Neural progenitor cell (in vitro differentiated cells): ENCODE measurements at regions not wholly inside any gene's neighbourhood (a gene's known extent, or its start where the extent isn't known, plus 50 kb on each side); places are given as distances from the start of the nearest gene placed in this dataset.

Experiments used
- DNase-seq: peaks from one replicate; pipeline ENCODE4 v3.0.0-alpha.2; 2016; ENCODE audit warnings: low spot score
- H2AFZ ChIP-seq: fragments of 200-600 bp; sonication (generic); replicated peaks from 2 replicates; pipeline ENCODE4 v1.6.1; 2016; ENCODE audit warnings: antibody characterized with exemption
- H3F3A ChIP-seq: fragments of 200-600 bp; sonication (generic); 2 replicates; pipeline ENCODE4 v1.6.1; 2016; ENCODE audit warnings: antibody characterized with exemption, low read depth
- H3K27ac ChIP-seq: fragments of 200-600 bp; sonication (generic); 2 replicates; pipeline ENCODE4 v1.5.1; 2016; ENCODE audit warnings: mild to moderate bottlenecking
- H3K27me3 ChIP-seq: fragments of 200-600 bp; sonication (generic); 2 replicates; pipeline ENCODE4 v1.6.1; 2016; ENCODE audit warnings: mild to moderate bottlenecking, moderate library complexity
- H3K36me3 ChIP-seq: fragments of 200-600 bp; sonication (generic); 2 replicates; pipeline ENCODE4 v1.5.1; 2016
- H3K4me1 ChIP-seq: fragments of 200-600 bp; sonication (generic); 2 replicates; pipeline ENCODE4 v1.6.1; 2016; ENCODE audit warnings: mixed run types
- H3K4me2 ChIP-seq: fragments of 200-600 bp; sonication (generic); 2 replicates; pipeline ENCODE4 v1.6.1; 2016
- H3K4me3 ChIP-seq: fragments of 200-600 bp; sonication (generic); 2 replicates; pipeline ENCODE4 v1.5.1; 2016
- H3K79me2 ChIP-seq: fragments of 200-600 bp; sonication (generic); 2 replicates; pipeline ENCODE4 v1.6.1; 2016; ENCODE audit warnings: low read depth
- H3K9ac ChIP-seq: fragments of 200-600 bp; sonication (generic); 2 replicates; pipeline ENCODE4 v1.6.1; 2016
- H3K9me3 ChIP-seq: fragments of 200-600 bp; sonication (generic); 2 replicates; pipeline ENCODE4 v1.5.1; 2016; ENCODE audit warnings: low read depth
- H4K20me1 ChIP-seq: fragments of 200-600 bp; sonication (generic); 2 replicates; pipeline ENCODE4 v1.6.1; 2016; ENCODE audit warnings: low read depth
- H3K27ac Mint-ChIP-seq: 3 replicates; pipeline ENCODE4 v1.8.0; 2021; ENCODE audit warnings: mixed read lengths
- H3K27me3 Mint-ChIP-seq: 2 replicates; pipeline ENCODE4 v1.8.0; 2022; ENCODE audit warnings: low read depth, mild to moderate bottlenecking, inconsistent platforms, moderate library complexity, mixed read lengths; ENCODE audit not compliant: insufficient read depth
- H3K36me3 Mint-ChIP-seq: 3 replicates; pipeline ENCODE4 v1.8.0; 2021; ENCODE audit warnings: mixed read lengths
- H3K4me1 Mint-ChIP-seq: 3 replicates; pipeline ENCODE4 v1.8.0; 2021; ENCODE audit warnings: mixed read lengths
- H3K4me3 Mint-ChIP-seq: 3 replicates; pipeline ENCODE4 v1.8.0; 2021; ENCODE audit warnings: mild to moderate bottlenecking, moderate library complexity, mixed read lengths
- H3K9me3 Mint-ChIP-seq: 3 replicates; pipeline ENCODE4 v1.8.0; 2020; ENCODE audit warnings: mixed read lengths
- CTCF ChIP-seq: fragments of 200-600 bp; sonication (generic); IDR thresholded peaks from 2 replicates; pipeline ENCODE4 v1.5.1; 2017; ENCODE audit warnings: antibody characterized with exemption, mild to moderate bottlenecking
- EZH2 ChIP-seq: fragments of 200-600 bp; sonication (generic); IDR thresholded peaks from 2 replicates; pipeline ENCODE4 v1.6.1; 2017; ENCODE audit warnings: antibody characterized with exemption, mild to moderate bottlenecking, moderate library complexity
- EZH2phosphoT487 ChIP-seq: fragments of 200-600 bp; sonication (generic); IDR thresholded peaks from 2 replicates; pipeline ENCODE4 v1.6.1; 2017; ENCODE audit warnings: antibody characterized with exemption

- no peaks in the 10 kb centered on the region for H3F3A ChIP-seq
- H3K27me3 Mint-ChIP-seq = no peaks in the 10 kb centered on the region
- H3K4me1 Mint-ChIP-seq = no peaks in the 10 kb centered on the region
- H3K4me2 ChIP-seq = no peak overlapping the region
- no peak for DNase-seq
- H3K4me3 Mint-ChIP-seq = no peak overlapping the region
- no peaks in the 10 kb centered on the region for H3K36me3 ChIP-seq
- no peaks in the 10 kb centered on the region for H3K9me3 Mint-ChIP-seq
- no peaks in the 10 kb centered on the region for H3K36me3 Mint-ChIP-seq
- no peak overlapping the region for H3K9ac ChIP-seq
- H3K27ac ChIP-seq = no peak overlapping the region
- H3K9me3 ChIP-seq = no peaks in the 10 kb centered on the region
- no peaks in the 10 kb centered on the region for H3K4me1 ChIP-seq
- H3K27me3 ChIP-seq = no peaks in the 10 kb centered on the region
- H3K27ac Mint-ChIP-seq = no peak overlapping the region
- no peak overlapping the region for H2AFZ ChIP-seq
- no peaks in the 10 kb centered on the region for H3K79me2 ChIP-seq
- no peaks in the 10 kb centered on the region for H4K20me1 ChIP-seq
- TF ChIP-seq EZH2 (no peak), EZH2phosphoT487 (no peak), CTCF (no peak)
- no peak overlapping the region for H3K4me3 ChIP-seq
Observed at GRCh38 chr3:151935446-151935845, 62.0 kb downstream of the SUCNR1 start.

GRCh38 chr3:151940481-151940880 lies 67.0 kb downstream of the SUCNR1 start:
- Histone ChIP-seq H3K4me2 (no peak overlapping the region), H2AFZ (no peak overlapping the region), H4K20me1 (no peaks in the 10 kb centered on the region), H3K4me3 (no peak overlapping the region), H3K79me2 (no peaks in the 10 kb centered on the region), H3K4me1 (no peaks in the 10 kb centered on the region), H3K27ac (no peak overlapping the region), H3F3A (no peaks in the 10 kb centered on the region), H3K36me3 (no peaks in the 10 kb centered on the region), H3K27me3 (no peaks in the 10 kb centered on the region), H3K9ac (no peak overlapping the region), H3K9me3 (no peaks in the 10 kb centered on the region)
- no peaks in the 10 kb centered on the region for H3K4me1 Mint-ChIP-seq
- H3K36me3 Mint-ChIP-seq = no peaks in the 10 kb centered on the region
- no peaks in the 10 kb centered on the region for H3K27me3 Mint-ChIP-seq
- DNase-seq = no peak
- H3K9me3 Mint-ChIP-seq = no peaks in the 10 kb centered on the region
- no peak overlapping the region for H3K4me3 Mint-ChIP-seq
- no peak overlapping the region for H3K27ac Mint-ChIP-seq
- TF ChIP-seq CTCF (no peak), EZH2phosphoT487 (no peak), EZH2 (no peak)

GRCh38 chr3:151943539-151943938 lies 70.1 kb downstream of the SUCNR1 start:
- TF ChIP-seq CTCF (no peak), EZH2phosphoT487 (no peak), EZH2 (no peak)
- H3K9me3 ChIP-seq = no peaks in the 10 kb centered on the region
- no peak for DNase-seq
- H3K4me2 ChIP-seq = no peak overlapping the region
- no peaks in the 10 kb centered on the region for H3K79me2 ChIP-seq
- H3K27me3 ChIP-seq = no peaks in the 10 kb centered on the region
- Mint-ChIP-seq H3K4me1 (no peaks in the 10 kb centered on the region), H3K27me3 (peaks cover 2% of the 10 kb centered on the region), H3K27ac (no peak overlapping the region), H3K9me3 (peaks cover 4% of the 10 kb centered on the region), H3K4me3 (no peak overlapping the region), H3K36me3 (no peaks in the 10 kb centered on the region)
- no peaks in the 10 kb centered on the region for H3F3A ChIP-seq
- H2AFZ ChIP-seq = no peak overlapping the region
- no peaks in the 10 kb centered on the region for H3K4me1 ChIP-seq
- no peaks in the 10 kb centered on the region for H4K20me1 ChIP-seq
- H3K36me3 ChIP-seq = no peaks in the 10 kb centered on the region
- H3K9ac ChIP-seq = no peak overlapping the region
- H3K4me3 ChIP-seq = no peak overlapping the region
- H3K27ac ChIP-seq = no peak overlapping the region

- Histone ChIP-seq H4K20me1 (no peaks in the 10 kb centered on the region), H3K4me3 (no peak overlapping the region), H3K27me3 (no peaks in the 10 kb centered on the region), H3K79me2 (no peaks in the 10 kb centered on the region), H3K9me3 (no peaks in the 10 kb centered on the region), H3K9ac (no peak overlapping the region), H3K36me3 (no peaks in the 10 kb centered on the region), H3K4me2 (no peak overlapping the region), H2AFZ (no peak overlapping the region), H3K27ac (no peak overlapping the region), H3F3A (no peaks in the 10 kb centered on the region), H3K4me1 (no peaks in the 10 kb centered on the region)
- Mint-ChIP-seq H3K36me3 (no peaks in the 10 kb centered on the region), H3K27me3 (peaks cover 2% of the 10 kb centered on the region), H3K4me3 (no peak overlapping the region), H3K27ac (no peak overlapping the region), H3K9me3 (peaks cover 4% of the 10 kb centered on the region), H3K4me1 (no peaks in the 10 kb centered on the region)
- TF ChIP-seq EZH2 (no peak), EZH2phosphoT487 (no peak), CTCF (no peak)
- DNase-seq = no peak
Observed at GRCh38 chr3:151944356-151944755, 70.9 kb downstream of the SUCNR1 start.
